HepG2 (cell line): ENCODE measurements at regions not wholly inside any gene's neighbourhood (a gene's known extent, or its start where the extent isn't known, plus 50 kb on each side); places are given as distances from the start of the nearest gene placed in this dataset.

Experiments
- AHDC1 ChIP-seq: sonication (generic); formaldehyde crosslinking; IDR thresholded peaks from 2 replicates; pipeline ENCODE4 v1.5.1; 2020; ENCODE audit warnings: mild to moderate bottlenecking, missing genetic modification reagents, borderline replicate concordance
- FOSL1 ChIP-seq: sonication (generic); formaldehyde crosslinking; IDR thresholded peaks from 2 replicates; pipeline ENCODE4 v1.9.0; 2021; ENCODE audit warnings: missing genetic modification reagents, borderline replicate concordance
- KLF15 ChIP-seq: sonication (generic); formaldehyde crosslinking; IDR thresholded peaks from 2 replicates; pipeline ENCODE4 v1.8.1; 2023; ENCODE audit warnings: borderline replicate concordance, mild to moderate bottlenecking, inconsistent platforms, missing genetic modification reagents, mixed read lengths
- PTBP1 ChIP-seq: fragments of 200-400 bp; formaldehyde crosslinking; IDR thresholded peaks from 2 replicates; pipeline ENCODE4 v1.6.1; 2018; ENCODE audit warnings: low read length, low read depth; ENCODE audit not compliant: poor library complexity, severe bottlenecking
- ZNF225 ChIP-seq: sonication (generic); formaldehyde crosslinking; IDR thresholded peaks from 2 replicates; pipeline ENCODE4 v1.4.0; 2020; ENCODE audit warnings: mild to moderate bottlenecking, missing genetic modification reagents
- ZNF766 ChIP-seq: sonication (generic); formaldehyde crosslinking; IDR thresholded peaks from 2 replicates; pipeline ENCODE4 v1.5.0; 2020; ENCODE audit warnings: missing genetic modification reagents, borderline replicate concordance

GRCh38 chr3:30342318-30343060 is 263.9 kb upstream of the TGFBR2 start (continued):
- TF ChIP-seq ZNF766, result no peak
- peak; percentile 75; the same call in 1 of the 2 replicates for TF ChIP-seq AHDC1
- peak; percentile 87 for TF ChIP-seq FOSL1 (CRISPR knock-in tag)
- no peak for TF ChIP-seq ZNF225
- no peak for TF ChIP-seq PTBP1
- TF ChIP-seq KLF15, result no peak
